Right lobe of liver (tissue), 4 donors: ENCODE measurements at regions not wholly inside any gene's neighbourhood (a gene's known extent, or its start where the extent isn't known, plus 50 kb on each side); places are given as distances from the start of the nearest gene placed in this dataset.
"Not testable (repeated sequence)": the region's sequence is repeated elsewhere in the genome, so short reads cannot be mapped to it uniquely, and the experiment has no call there.

Source experiments
- CTCF ChIP-seq, 4 donors: fragments of 200-600 bp in 3 of 4; fragments of 450-650 bp in 1 of 4; IDR thresholded peaks; one replicate each; pipeline versions ENCODE4 v1.5.1 to v1.8.0; 2016 to 2022; ENCODE audit warnings: antibody characterized with exemption in 4 of 4, mild to moderate bottlenecking in 2 of 4
- POLR2A ChIP-seq: fragments of 450-650 bp; IDR thresholded peaks from one replicate; pipeline ENCODE4 v1.6.1; 2017; ENCODE audit warnings: antibody characterized with exemption, mild to moderate bottlenecking
- donor health status: DM: no; HTN: no; CAD: no.
- donor health status: DM: no; HTN: no; CAD: no.
- donor health status: DM: no; HTN: yes; CAD: no.

GRCh38 chr3:67173130-67173529 is 175.0 kb downstream of the KBTBD8 start:
- TF ChIP-seq CTCF (IDR thresholded peaks at IDR 0.05); POLR2A: not testable (repeated sequence)
